GM13976 (cell line): ENCODE measurements at regions not wholly inside any gene's neighbourhood (a gene's known extent, or its start where the extent isn't known, plus 50 kb on each side); places are given as distances from the start of the nearest gene placed in this dataset.

Source experiments
- DNase-seq: peaks from one replicate; pipeline ENCODE4 v3.0.0; 2012; ENCODE audit warnings: low spot score
- CTCF ChIP-seq: IDR thresholded peaks from 2 replicates; pipeline ENCODE4 v1.5.1; 2012; ENCODE audit warnings: borderline replicate concordance, mild to moderate bottlenecking; ENCODE audit not compliant: insufficient read depth; ENCODE audit errors: extremely low read depth, missing control alignments, control extremely low read depth
- in situ Hi-C: fragments of 300-500 bp; cut with MboI; formaldehyde crosslinking; loops from one replicate; pipeline ENCODE4 v1.12.0; 2022; ENCODE audit warnings: low sequenced_read_pairs, mixed read lengths, inconsistent platforms; ENCODE audit not compliant: unreplicated experiment

GRCh38 chr6:164183556-164184123, 769.1 kb downstream of the QKI start:
- no peak for TF ChIP-seq CTCF
- in situ Hi-C loops = no loop called here

DNA sequence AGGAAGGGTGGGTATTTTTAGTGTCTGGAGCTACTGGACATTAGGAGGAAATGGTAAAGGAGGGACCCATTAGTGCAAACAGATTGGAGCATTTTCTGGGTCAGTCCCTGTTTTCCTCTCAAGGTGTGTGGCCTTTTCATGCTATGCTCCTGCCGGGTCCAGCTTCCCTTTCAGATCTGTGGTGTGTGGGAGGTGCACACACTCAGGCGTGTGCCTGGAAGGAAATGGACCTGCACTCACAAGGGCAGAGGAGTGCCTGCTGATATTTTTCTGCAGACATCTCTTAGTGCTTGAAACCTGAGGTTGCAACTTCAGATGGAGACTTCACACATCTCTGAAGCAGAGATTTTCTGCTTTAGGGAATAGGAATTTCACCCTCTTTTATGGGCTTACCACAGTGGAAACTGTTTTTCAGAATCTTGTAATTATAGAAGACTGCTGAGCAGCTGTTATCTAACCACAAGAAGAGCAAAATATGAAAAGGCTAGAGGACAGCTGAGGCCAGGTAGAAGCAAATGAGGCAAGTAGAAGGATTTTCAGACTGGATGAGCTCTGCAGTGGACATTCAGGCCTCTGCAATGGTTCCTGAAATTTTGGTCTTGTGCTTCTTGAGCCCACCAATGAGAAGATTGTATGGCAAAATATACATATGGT, 764.3 kb downstream of the QKI start:
- DNase-seq = no peak
- TF ChIP-seq CTCF = no peak
- in situ Hi-C loops = no loop called here

More at GRCh38 chr6:164183556-164184123, 769.1 kb downstream of the QKI start:
- DNase-seq = no peak

- in situ Hi-C loops = no loop called here
- no peak for TF ChIP-seq CTCF
- DNase-seq = no peak
These were observed 754.8 kb downstream of the QKI start for GRCh38 chr6:164169355-164169754.

DNA sequence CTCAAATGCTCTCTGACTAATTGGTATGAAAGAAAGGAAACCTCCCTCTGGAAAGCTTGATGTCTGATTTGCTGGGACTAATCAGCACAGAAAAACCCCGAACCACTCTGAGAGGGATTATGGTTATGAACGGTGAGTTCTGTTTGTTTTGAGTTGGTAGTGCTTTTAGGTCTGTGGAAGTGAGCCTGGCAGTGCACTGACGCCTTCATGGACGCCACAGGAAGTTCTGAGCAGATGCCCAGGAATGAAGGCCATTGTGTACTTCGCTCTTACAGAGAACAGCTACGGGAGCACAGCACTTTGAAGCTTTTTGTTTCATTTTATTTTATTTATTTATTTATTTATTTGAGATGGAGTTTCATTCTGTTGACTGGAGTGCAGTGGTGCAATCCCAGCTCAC, 754.1 kb downstream of the QKI start:
- DNase-seq = no peak
- in situ Hi-C loops = no loop called here
- TF ChIP-seq CTCF = no peak

DNA sequence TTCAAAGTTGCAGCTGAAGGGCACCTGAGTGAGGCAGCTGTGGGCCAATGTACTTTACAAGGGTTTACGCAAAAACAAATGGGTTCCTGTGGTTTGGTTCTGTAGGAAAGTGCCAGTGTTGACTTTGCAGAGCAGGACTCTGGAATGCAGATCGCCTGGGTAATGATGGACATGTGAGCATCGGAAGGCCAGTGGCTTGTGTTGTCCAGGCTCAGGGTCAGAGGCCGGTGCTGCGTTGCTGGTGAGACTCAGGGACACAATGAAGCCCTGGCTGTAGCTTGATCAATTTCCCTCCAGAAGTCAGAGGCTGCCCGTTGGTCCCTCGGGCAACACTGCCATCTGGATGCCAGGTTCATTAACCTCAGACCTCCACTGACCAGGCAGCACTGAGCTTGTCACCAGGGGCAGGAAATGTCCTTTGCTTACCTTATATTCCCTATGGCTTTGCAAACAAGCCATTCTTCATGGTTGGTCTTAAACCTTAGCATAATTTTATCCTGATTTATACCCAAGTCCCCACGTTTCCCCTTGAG, 753.4 kb downstream of the QKI start:
- in situ Hi-C loops = no loop called here
- no peak for DNase-seq

DNA sequence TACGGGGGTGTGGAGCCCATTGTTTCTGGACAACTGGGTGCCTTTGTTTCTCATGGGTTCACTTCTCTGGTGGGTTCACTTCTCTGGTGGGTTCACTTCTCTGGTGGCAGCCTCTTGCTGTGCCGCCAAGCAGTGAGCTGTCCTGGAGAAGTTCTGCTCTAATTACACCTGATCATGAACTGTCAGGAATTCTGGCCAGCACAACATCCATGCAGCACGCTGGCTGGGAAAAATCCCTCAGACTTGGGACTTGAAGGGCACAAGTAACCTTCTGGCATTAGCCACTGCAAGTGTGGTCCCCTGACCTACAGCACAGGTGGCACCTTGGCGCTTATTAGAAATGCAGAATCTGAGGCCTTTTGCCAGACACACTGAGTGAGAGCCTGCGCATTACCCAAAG, 752.5 kb downstream of the QKI start:
- no peak for DNase-seq
- no peak for TF ChIP-seq CTCF
- in situ Hi-C loops = no loop called here

More for the DNA sequence above, 753.4 kb downstream of the QKI start:
- TF ChIP-seq CTCF = no peak
